Tibial nerve (tissue), 4 donors: ENCODE measurements at regions not wholly inside any gene's neighbourhood (a gene's known extent, or its start where the extent isn't known, plus 50 kb on each side); places are given as distances from the start of the nearest gene placed in this dataset.

Source experiments
- EP300 ChIP-seq, 2 donors: sonication (generic); formaldehyde crosslinking; IDR thresholded peaks; one replicate each; pipeline ENCODE4 v1.6.1; 2017; ENCODE audit warnings: antibody characterized with exemption in 2 of 2, mild to moderate bottlenecking in 1 of 2
- POLR2A ChIP-seq, 2 donors: fragments of 450-650 bp; IDR thresholded peaks; one replicate each; pipeline ENCODE4 v1.6.1; 2017; ENCODE audit warnings: antibody characterized with exemption in 2 of 2, mild to moderate bottlenecking in 2 of 2, moderate library complexity in 2 of 2
- TF ChIP-seq, protein P1 (sequence below), 5 experiments: fragments of 200-600 bp in 3 of 5; fragments of 450-650 bp in 2 of 5; sonication (generic) in 3 of 5; IDR thresholded peaks; one replicate each; pipeline ENCODE4 v1.5.1; 2016 to 2019; ENCODE audit warnings: antibody characterized with exemption in 5 of 5, mild to moderate bottlenecking in 3 of 5, moderate library complexity in 2 of 5

DNA sequence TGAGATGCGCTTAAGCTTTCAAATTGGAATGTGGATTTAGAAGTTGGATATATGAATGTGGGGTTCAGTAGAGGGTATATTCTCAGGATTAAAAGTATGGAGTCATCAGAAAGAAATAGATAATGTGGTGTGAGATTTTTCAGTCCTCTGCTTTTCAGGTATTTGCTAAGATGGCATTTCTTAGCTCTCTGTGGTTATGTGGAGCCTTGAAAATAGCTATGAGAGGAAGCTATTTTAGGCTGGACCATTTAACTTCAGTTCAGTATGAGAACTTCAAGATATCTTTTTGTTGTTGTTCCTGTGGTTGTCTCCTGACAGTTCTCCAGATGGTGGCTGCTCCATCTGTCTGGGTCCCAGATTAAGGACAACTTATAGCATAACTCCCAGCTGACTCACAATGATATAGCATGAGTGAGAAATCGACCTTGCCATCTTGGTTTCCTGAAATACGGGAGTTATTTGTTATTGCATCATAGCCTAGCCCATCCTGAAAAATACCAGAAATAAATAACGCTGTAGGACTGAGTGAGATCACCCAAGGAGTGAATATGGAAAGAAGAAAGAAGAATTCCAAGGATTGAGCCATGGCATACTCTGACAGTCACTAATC lies 461.5 kb downstream of the ANXA1 start:
- TF ChIP-seq, protein P1, sequence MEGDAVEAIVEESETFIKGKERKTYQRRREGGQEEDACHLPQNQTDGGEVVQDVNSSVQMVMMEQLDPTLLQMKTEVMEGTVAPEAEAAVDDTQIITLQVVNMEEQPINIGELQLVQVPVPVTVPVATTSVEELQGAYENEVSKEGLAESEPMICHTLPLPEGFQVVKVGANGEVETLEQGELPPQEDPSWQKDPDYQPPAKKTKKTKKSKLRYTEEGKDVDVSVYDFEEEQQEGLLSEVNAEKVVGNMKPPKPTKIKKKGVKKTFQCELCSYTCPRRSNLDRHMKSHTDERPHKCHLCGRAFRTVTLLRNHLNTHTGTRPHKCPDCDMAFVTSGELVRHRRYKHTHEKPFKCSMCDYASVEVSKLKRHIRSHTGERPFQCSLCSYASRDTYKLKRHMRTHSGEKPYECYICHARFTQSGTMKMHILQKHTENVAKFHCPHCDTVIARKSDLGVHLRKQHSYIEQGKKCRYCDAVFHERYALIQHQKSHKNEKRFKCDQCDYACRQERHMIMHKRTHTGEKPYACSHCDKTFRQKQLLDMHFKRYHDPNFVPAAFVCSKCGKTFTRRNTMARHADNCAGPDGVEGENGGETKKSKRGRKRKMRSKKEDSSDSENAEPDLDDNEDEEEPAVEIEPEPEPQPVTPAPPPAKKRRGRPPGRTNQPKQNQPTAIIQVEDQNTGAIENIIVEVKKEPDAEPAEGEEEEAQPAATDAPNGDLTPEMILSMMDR (IDR thresholded peaks at IDR 0.05): no peak
- TF ChIP-seq EP300 (IDR thresholded peaks at IDR 0.05) (no peak), POLR2A (IDR thresholded peaks at IDR 0.05) (no peak)
